GM19023 (cell line): ENCODE measurements at regions not wholly inside any gene's neighbourhood (a gene's known extent, or its start where the extent isn't known, plus 50 kb on each side); places are given as distances from the start of the nearest gene placed in this dataset.
"Not testable (repeated sequence)": the region's sequence is repeated elsewhere in the genome, so short reads cannot be mapped to it uniquely, and the experiment has no call there.

Source experiments
- ATAC-seq: cut with Tn5 transposase; IDR thresholded peaks from one replicate; pipeline ENCODE4 v1.9.1; 2021; ENCODE audit warnings: mild to moderate bottlenecking, moderate library complexity; ENCODE audit not compliant: unreplicated experiment

- peak; percentile 51 for ATAC-seq
These were observed 526.6 kb upstream of the CCDC196 start for GRCh38 chr14:65959563-65960024.

GRCh38 chr14:65961004-65961403, 525.2 kb upstream of the CCDC196 start:
- ATAC-seq = peak; percentile 62

- ATAC-seq = no peak
These were observed 523.2 kb upstream of the CCDC196 start for GRCh38 chr14:65962952-65963351.

GRCh38 chr14:65964366-65964765, 521.8 kb upstream of the CCDC196 start:
- no peak for ATAC-seq

- no peak for ATAC-seq
These were observed 520.0 kb upstream of the CCDC196 start for GRCh38 chr14:65966188-65966587.

- ATAC-seq = no peak
These were observed 513.8 kb upstream of the CCDC196 start for GRCh38 chr14:65972346-65972870.

- no peak for ATAC-seq
These were observed 513.3 kb upstream of the CCDC196 start for GRCh38 chr14:65972891-65973290.

- no peak for ATAC-seq
These were observed 510.3 kb upstream of the CCDC196 start for GRCh38 chr14:65975865-65976264.

- no peak for ATAC-seq
These were observed 509.3 kb upstream of the CCDC196 start for GRCh38 chr14:65976761-65977404.

GRCh38 chr14:65981192-65981843, 504.9 kb upstream of the CCDC196 start:
- ATAC-seq = no peak

- no peak for ATAC-seq
These were observed 500.1 kb upstream of the CCDC196 start for GRCh38 chr14:65986041-65986440.

- ATAC-seq = no peak
These were observed 496.2 kb upstream of the CCDC196 start for GRCh38 chr14:65989981-65990380.

GRCh38 chr14:65991104-65991503, 495.1 kb upstream of the CCDC196 start:
- ATAC-seq = no peak

- ATAC-seq = not testable (repeated sequence)
These were observed 494.2 kb upstream of the CCDC196 start for GRCh38 chr14:65991935-65992334.

GRCh38 chr14:65993103-65993502, 493.1 kb upstream of the CCDC196 start:
- no peak for ATAC-seq

GRCh38 chr14:65993996-65994395, 492.2 kb upstream of the CCDC196 start:
- no peak for ATAC-seq

GRCh38 chr14:65997347-65997746, 488.8 kb upstream of the CCDC196 start:
- ATAC-seq = no peak

- ATAC-seq = no peak
These were observed 486.3 kb upstream of the CCDC196 start for GRCh38 chr14:65999865-66000264.

GRCh38 chr14:66000766-66001165, 485.4 kb upstream of the CCDC196 start:
- no peak for ATAC-seq

- ATAC-seq = no peak
These were observed 484.8 kb upstream of the CCDC196 start for GRCh38 chr14:66001356-66001755.

GRCh38 chr14:66003082-66003730, 483.0 kb upstream of the CCDC196 start:
- ATAC-seq = no peak

- ATAC-seq = no peak
These were observed 480.2 kb upstream of the CCDC196 start for GRCh38 chr14:66005900-66006434.
